ENCODE measurements at regions not wholly inside any gene's neighbourhood (a gene's known extent, or its start where the extent isn't known, plus 50 kb on each side); places are given as distances from the start of the nearest gene placed in this dataset.

DNA sequence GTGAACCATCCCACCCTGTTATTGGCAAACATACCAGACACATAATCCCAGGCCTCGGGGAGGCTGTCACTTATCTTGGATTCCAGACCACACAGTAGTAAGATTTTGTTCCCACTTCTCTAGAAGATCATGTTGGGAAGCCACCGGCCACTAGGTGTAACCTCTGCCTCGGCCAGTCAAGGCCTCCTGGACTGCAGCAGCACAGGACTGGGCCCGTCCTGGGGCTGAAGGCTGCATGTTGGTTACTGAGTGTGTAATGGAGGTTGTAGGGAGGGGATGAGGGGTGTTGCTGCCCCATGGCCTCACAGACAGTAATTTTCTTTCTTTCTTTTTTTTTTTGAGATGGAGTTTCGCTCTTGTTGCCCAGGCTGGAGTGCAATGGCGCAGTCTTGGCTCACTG is 92.4 kb upstream of the SYT13 start (continued):
- TF ChIP-seq, protein P1, sequence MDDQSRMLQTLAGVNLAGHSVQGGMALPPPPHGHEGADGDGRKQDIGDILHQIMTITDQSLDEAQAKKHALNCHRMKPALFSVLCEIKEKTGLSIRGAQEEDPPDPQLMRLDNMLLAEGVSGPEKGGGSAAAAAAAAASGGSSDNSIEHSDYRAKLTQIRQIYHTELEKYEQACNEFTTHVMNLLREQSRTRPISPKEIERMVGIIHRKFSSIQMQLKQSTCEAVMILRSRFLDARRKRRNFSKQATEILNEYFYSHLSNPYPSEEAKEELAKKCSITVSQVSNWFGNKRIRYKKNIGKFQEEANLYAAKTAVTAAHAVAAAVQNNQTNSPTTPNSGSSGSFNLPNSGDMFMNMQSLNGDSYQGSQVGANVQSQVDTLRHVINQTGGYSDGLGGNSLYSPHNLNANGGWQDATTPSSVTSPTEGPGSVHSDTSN (IDR thresholded peaks at IDR 0.05): no peak
- TF ChIP-seq, protein P2, sequence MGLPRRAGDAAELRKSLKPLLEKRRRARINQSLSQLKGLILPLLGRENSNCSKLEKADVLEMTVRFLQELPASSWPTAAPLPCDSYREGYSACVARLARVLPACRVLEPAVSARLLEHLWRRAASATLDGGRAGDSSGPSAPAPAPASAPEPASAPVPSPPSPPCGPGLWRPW (IDR thresholded peaks at IDR 0.05): no peak
- TF ChIP-seq CHD4 (IDR thresholded peaks at IDR 0.05; ENCODE audit: borderline replicate concordance) (no peak), KDM1A (IDR thresholded peaks at IDR 0.05; ENCODE audit: low read depth) (no peak), ZFP36 (IDR thresholded peaks at IDR 0.05; ENCODE audit: borderline replicate concordance, partially characterized antibody) (no peak), NFE2L2 (conservative IDR thresholded peaks at IDR 0.05; ENCODE audit: low read length) (no peak)

DNA sequence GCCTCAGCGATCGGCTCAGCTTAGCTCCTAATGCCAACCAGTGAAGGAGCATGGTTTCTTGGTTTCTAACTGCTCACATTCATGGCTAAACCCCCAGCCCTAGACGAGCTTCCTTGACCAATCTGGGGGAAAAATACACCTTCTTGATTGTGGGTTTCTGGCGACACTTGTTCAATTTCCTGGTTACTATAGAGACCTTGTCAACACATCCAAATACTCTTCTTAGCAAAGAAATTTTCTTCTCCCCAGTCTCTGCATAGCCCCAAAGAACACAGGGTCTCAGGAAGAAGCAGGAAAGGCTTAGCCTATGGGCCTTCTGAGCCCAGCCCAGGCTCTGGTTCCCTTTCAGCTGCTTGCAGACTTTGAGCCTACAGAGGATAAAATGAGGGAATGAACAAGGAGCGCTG is 88.5 kb upstream of the SYT13 start:
- CTCF ChIA-PET: interaction anchor here (0.6 to 6.4 kb wide), 4 partner anchors 274 to 397 kb away, joined by 3 to 149 read pairs (median 52); no protein-coding TSS in a partner anchor
- no peak overlapping the region for H3K27ac ChIP-seq
- H3K4me2 ChIP-seq: no peak overlapping the region
- no peak overlapping the region for H3K4me3 ChIP-seq
- ATAC-seq: no peak
- 37% methylated on average over 5 of the region's 5 CpGs for whole genome bisulfite sequencing (ENCODE audit: missing lambda C conversion rate)
- no peaks in the 10 kb centered on the region for H3K9me3 ChIP-seq
- TF ChIP-seq KDM5A (IDR thresholded peaks at IDR 0.05): no peak
- TF ChIP-seq HOXB13 (CRISPR knock-in tag; IDR thresholded peaks at IDR 0.05; ENCODE audit: low read depth): no peak
- no peak for TF ChIP-seq RCOR1 (IDR thresholded peaks at IDR 0.05; ENCODE audit: low read depth, low read length)
- no peak for TF ChIP-seq ESRRA (IDR thresholded peaks at IDR 0.05; ENCODE audit: borderline replicate concordance, low read length)
- no peak for FAIRE-seq
- H3K4me1 ChIP-seq: no peaks in the 10 kb centered on the region
- no peak for DNase-seq (ENCODE audit: low read depth in 1 of 2, low spot score in 1 of 2)
- POLR2A ChIA-PET: no interaction called here

DNA sequence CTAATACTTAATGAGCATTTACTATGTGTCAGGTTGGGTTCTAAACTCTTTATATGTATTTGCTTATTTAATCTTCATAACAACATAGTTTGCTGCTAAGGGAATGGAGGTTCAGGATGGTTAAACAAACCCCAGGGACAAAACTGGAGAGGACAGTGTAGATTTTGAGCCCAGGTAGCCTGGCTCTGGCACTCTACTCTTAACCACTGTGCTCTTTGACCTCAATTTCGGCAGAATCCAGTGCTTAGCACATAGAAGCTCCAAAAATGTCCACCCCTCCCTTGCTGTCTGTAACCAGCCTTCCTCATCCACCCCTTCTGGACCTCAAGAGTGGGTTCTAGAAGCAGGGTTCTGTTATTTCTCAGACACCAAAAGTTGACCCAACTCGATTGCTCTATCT is 88.0 kb upstream of the SYT13 start:
- FAIRE-seq (no peak), ATAC-seq (no peak), DNase-seq (ENCODE audit: low read depth in 1 of 2, low spot score in 1 of 2) (no peak)
- Histone ChIP-seq H3K27ac (no peak overlapping the region), H3K4me2 (no peak overlapping the region), H3K4me1 (no peaks in the 10 kb centered on the region), H3K4me3 (no peak overlapping the region), H3K9me3 (no peaks in the 10 kb centered on the region)
- WGBS (ENCODE audit: missing lambda C conversion rate): 6% methylated on average over 2 of the region's 2 CpGs
- POLR2A ChIA-PET: no interaction called here
- TF ChIP-seq NFE2L2 (conservative IDR thresholded peaks at IDR 0.05; ENCODE audit: low read length) (no peak), CBX2 (IDR thresholded peaks at IDR 0.05; ENCODE audit: borderline replicate concordance, low read depth) (no peak), ZSCAN20 (CRISPR knock-in tag; IDR thresholded peaks at IDR 0.05) (no peak), POLR2A (IDR thresholded peaks at IDR 0.05; ENCODE audit: low read length) (no peak), MYC (IDR thresholded peaks at IDR 0.05; ENCODE audit: borderline replicate concordance, low read length) (no peak), FOSB (CRISPR knock-in tag; IDR thresholded peaks at IDR 0.05) (no peak), HEYL (CRISPR knock-in tag; IDR thresholded peaks at IDR 0.05) (no peak), RCOR1 (IDR thresholded peaks at IDR 0.05; ENCODE audit: low read depth, low read length) (no peak), CBX8 (IDR thresholded peaks at IDR 0.05) (no peak), JUNB (IDR thresholded peaks at IDR 0.05) (no peak), MAZ (IDR thresholded peaks at IDR 0.05; ENCODE audit: borderline replicate concordance, low read depth, low read length) (no peak), ZC3H11A (IDR thresholded peaks at IDR 0.05) (no peak), CEBPB (IDR thresholded peaks at IDR 0.05) (no peak), POLR2AphosphoS2 (conservative IDR thresholded peaks at IDR 0.05; ENCODE audit: low read length) (no peak), RNF2 (IDR thresholded peaks at IDR 0.05; ENCODE audit: borderline replicate concordance, low read depth) (no peak), EP300 (IDR thresholded peaks at IDR 0.05) (no peak), FOSL2 (IDR thresholded peaks at IDR 0.05) (no peak), FOSL2 (CRISPR knock-in tag; IDR thresholded peaks at IDR 0.05) (no peak)
- TF ChIP-seq, protein P3, sequence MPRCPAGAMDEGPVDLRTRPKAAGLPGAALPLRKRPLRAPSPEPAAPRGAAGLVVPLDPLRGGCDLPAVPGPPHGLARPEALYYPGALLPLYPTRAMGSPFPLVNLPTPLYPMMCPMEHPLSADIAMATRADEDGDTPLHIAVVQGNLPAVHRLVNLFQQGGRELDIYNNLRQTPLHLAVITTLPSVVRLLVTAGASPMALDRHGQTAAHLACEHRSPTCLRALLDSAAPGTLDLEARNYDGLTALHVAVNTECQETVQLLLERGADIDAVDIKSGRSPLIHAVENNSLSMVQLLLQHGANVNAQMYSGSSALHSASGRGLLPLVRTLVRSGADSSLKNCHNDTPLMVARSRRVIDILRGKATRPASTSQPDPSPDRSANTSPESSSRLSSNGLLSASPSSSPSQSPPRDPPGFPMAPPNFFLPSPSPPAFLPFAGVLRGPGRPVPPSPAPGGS (IDR thresholded peaks at IDR 0.05): no peak
- CTCF ChIA-PET: interaction anchor here (2.7 to 6.4 kb wide), 3 partner anchors 283 to 398 kb away, joined by 6 to 149 read pairs (median 97); no protein-coding TSS in a partner anchor
